ENCODE measurements at regions not wholly inside any gene's neighbourhood (a gene's known extent, or its start where the extent isn't known, plus 50 kb on each side); places are given as distances from the start of the nearest gene placed in this dataset.

GRCh38 chr1:98130408-98130807 lies 209.6 kb upstream of the DPYD start:
- no peak for DNase-seq
- CTCF ChIA-PET: no interaction called here
- POLR2A ChIA-PET: no interaction called here
- Histone ChIP-seq H3K4me1 (ENCODE audit: control insufficient read depth in 1 of 2, insufficient read depth in 2 of 2, low read depth in 1 of 2, low read length in 1 of 2) (peaks cover 3 to 10% of the 10 kb centered on the region in 2 experiments; a peak in 2 of 4 replicates), H3K9me3 (no peaks in the 10 kb centered on the region), H3K27ac (ENCODE audit: low read depth in 2 of 2, low read length in 1 of 2) (no peak overlapping the region), H3K4me3 (ENCODE audit: low read depth in 2 of 2, low read length in 1 of 2) (no peak overlapping the region), H3K27me3 (ENCODE audit: insufficient read depth) (no peaks in the 10 kb centered on the region), H2AFZ (ENCODE audit: low read depth) (no peak overlapping the region), H3K9me2 (no peaks in the 10 kb centered on the region), H3K79me2 (ENCODE audit: insufficient read depth) (no peaks in the 10 kb centered on the region), H3F3A (replicated peaks; ENCODE audit: insufficient read depth) (no peaks in the 10 kb centered on the region), H4K20me1 (ENCODE audit: insufficient read depth) (no peaks in the 10 kb centered on the region), H3K9ac (no peak overlapping the region), H3K4me2 (no peak overlapping the region), H3K36me3 (replicated peaks in 1 of 2; ENCODE audit: control insufficient read depth in 1 of 2, insufficient read depth in 2 of 2, low read length in 1 of 2) (no peaks in the 10 kb centered on the region)
- TF ChIP-seq RFX5 (IDR thresholded peaks at IDR 0.05; ENCODE audit: low read length) (no peak), GATA2 (CRISPR knock-in tag; IDR thresholded peaks at IDR 0.05) (no peak), SMC3 (IDR thresholded peaks at IDR 0.05; ENCODE audit: low read depth, low read length) (no peak), RAD21 (IDR thresholded peaks at IDR 0.05; ENCODE audit: low read length) (no peak), EZH2phosphoT487 (IDR thresholded peaks at IDR 0.05; ENCODE audit: borderline replicate concordance, low read depth) (no peak), EP300 (IDR thresholded peaks at IDR 0.05; ENCODE audit: borderline replicate concordance in 1 of 2, low read depth in 1 of 2, low read length in 1 of 2) (no peak), NFIC (IDR thresholded peaks at IDR 0.05; ENCODE audit: borderline replicate concordance) (no peak), TAF1 (IDR thresholded peaks at IDR 0.05; ENCODE audit: borderline replicate concordance, low read depth, low read length) (no peak), FOXJ3 (CRISPR knock-in tag; IDR thresholded peaks at IDR 0.05) (no peak), IRF3 (IDR thresholded peaks at IDR 0.05; ENCODE audit: low read depth, low read length) (no peak), MXI1 (IDR thresholded peaks at IDR 0.05; ENCODE audit: low read depth, low read length) (no peak), GABPA (IDR thresholded peaks at IDR 0.05; ENCODE audit: low read depth) (no peak), RXRA (IDR thresholded peaks at IDR 0.05; ENCODE audit: borderline replicate concordance, low read depth) (no peak), CHD2 (IDR thresholded peaks at IDR 0.05; ENCODE audit: low read length, partially characterized antibody) (no peak), SIN3A (IDR thresholded peaks at IDR 0.05; ENCODE audit: borderline replicate concordance, low read depth, low read length) (no peak), FOXM1 (IDR thresholded peaks at IDR 0.05; ENCODE audit: low read depth) (no peak)
- TF ChIP-seq, protein P1, sequence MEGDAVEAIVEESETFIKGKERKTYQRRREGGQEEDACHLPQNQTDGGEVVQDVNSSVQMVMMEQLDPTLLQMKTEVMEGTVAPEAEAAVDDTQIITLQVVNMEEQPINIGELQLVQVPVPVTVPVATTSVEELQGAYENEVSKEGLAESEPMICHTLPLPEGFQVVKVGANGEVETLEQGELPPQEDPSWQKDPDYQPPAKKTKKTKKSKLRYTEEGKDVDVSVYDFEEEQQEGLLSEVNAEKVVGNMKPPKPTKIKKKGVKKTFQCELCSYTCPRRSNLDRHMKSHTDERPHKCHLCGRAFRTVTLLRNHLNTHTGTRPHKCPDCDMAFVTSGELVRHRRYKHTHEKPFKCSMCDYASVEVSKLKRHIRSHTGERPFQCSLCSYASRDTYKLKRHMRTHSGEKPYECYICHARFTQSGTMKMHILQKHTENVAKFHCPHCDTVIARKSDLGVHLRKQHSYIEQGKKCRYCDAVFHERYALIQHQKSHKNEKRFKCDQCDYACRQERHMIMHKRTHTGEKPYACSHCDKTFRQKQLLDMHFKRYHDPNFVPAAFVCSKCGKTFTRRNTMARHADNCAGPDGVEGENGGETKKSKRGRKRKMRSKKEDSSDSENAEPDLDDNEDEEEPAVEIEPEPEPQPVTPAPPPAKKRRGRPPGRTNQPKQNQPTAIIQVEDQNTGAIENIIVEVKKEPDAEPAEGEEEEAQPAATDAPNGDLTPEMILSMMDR (IDR thresholded peaks at IDR 0.05): no peak
- TF ChIP-seq, protein P2, sequence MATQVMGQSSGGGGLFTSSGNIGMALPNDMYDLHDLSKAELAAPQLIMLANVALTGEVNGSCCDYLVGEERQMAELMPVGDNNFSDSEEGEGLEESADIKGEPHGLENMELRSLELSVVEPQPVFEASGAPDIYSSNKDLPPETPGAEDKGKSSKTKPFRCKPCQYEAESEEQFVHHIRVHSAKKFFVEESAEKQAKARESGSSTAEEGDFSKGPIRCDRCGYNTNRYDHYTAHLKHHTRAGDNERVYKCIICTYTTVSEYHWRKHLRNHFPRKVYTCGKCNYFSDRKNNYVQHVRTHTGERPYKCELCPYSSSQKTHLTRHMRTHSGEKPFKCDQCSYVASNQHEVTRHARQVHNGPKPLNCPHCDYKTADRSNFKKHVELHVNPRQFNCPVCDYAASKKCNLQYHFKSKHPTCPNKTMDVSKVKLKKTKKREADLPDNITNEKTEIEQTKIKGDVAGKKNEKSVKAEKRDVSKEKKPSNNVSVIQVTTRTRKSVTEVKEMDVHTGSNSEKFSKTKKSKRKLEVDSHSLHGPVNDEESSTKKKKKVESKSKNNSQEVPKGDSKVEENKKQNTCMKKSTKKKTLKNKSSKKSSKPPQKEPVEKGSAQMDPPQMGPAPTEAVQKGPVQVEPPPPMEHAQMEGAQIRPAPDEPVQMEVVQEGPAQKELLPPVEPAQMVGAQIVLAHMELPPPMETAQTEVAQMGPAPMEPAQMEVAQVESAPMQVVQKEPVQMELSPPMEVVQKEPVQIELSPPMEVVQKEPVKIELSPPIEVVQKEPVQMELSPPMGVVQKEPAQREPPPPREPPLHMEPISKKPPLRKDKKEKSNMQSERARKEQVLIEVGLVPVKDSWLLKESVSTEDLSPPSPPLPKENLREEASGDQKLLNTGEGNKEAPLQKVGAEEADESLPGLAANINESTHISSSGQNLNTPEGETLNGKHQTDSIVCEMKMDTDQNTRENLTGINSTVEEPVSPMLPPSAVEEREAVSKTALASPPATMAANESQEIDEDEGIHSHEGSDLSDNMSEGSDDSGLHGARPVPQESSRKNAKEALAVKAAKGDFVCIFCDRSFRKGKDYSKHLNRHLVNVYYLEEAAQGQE (IDR thresholded peaks at IDR 0.05; ENCODE audit: low read depth, low read length): no peak
- TF ChIP-seq, protein P3, sequence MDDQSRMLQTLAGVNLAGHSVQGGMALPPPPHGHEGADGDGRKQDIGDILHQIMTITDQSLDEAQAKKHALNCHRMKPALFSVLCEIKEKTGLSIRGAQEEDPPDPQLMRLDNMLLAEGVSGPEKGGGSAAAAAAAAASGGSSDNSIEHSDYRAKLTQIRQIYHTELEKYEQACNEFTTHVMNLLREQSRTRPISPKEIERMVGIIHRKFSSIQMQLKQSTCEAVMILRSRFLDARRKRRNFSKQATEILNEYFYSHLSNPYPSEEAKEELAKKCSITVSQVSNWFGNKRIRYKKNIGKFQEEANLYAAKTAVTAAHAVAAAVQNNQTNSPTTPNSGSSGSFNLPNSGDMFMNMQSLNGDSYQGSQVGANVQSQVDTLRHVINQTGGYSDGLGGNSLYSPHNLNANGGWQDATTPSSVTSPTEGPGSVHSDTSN (IDR thresholded peaks at IDR 0.05): no peak
- WGBS (ENCODE audit: low lambda C conversion rate): 91% methylated on average over 1 of the region's 1 CpG
